ENCODE measurements at regions not wholly inside any gene's neighbourhood (a gene's known extent, or its start where the extent isn't known, plus 50 kb on each side); places are given as distances from the start of the nearest gene placed in this dataset.

DNA sequence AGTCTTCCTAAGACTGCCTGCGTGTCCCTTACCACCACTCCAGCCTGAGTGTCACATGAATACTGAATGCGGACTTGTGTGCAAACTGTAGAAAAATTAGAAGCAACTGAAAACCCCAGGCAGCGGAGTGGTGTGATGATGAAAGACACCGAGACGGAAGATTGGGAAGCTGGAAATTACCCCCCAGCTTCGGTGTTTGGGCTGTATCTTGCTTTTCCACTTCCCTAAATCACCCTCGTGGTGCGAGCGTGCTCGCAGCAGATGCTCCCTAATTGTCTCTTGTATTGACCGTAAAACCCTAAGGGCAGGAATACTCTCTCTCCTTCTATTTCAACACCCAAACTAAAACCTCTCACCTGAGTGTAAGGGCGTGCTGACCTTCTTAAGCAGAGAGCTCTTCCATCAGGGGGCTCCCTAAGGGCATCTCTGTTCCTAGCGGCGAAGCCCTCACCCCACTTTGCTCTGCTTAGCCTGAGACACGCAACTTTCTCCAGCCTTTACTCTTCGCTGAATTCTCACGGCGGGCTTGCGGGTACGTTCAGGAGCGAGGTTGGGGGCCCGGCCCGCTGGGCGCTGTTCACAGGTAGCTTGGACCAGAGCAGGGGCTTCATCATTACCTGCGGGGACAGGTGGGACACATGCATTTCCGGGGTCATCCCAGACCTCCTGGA lies 62.4 kb downstream of the CRYBB2 start:
- no peak for TF ChIP-seq EZH2phosphoT487 (IDR thresholded peaks at IDR 0.05; ENCODE audit: borderline replicate concordance, low read length)
- TF ChIP-seq, protein P1, sequence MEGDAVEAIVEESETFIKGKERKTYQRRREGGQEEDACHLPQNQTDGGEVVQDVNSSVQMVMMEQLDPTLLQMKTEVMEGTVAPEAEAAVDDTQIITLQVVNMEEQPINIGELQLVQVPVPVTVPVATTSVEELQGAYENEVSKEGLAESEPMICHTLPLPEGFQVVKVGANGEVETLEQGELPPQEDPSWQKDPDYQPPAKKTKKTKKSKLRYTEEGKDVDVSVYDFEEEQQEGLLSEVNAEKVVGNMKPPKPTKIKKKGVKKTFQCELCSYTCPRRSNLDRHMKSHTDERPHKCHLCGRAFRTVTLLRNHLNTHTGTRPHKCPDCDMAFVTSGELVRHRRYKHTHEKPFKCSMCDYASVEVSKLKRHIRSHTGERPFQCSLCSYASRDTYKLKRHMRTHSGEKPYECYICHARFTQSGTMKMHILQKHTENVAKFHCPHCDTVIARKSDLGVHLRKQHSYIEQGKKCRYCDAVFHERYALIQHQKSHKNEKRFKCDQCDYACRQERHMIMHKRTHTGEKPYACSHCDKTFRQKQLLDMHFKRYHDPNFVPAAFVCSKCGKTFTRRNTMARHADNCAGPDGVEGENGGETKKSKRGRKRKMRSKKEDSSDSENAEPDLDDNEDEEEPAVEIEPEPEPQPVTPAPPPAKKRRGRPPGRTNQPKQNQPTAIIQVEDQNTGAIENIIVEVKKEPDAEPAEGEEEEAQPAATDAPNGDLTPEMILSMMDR (conservative IDR thresholded peaks at IDR 0.05; ENCODE audit: low read depth, low read length): no peak

Data from PC-3 (cell line).